Stomach (tissue), 4 donors: ENCODE measurements at regions not wholly inside any gene's neighbourhood (a gene's known extent, or its start where the extent isn't known, plus 50 kb on each side); places are given as distances from the start of the nearest gene placed in this dataset.

Source experiments
- CTCF ChIP-seq, 7 experiments: fragments of 450-650 bp in 4 of 7; fragments of 200-600 bp in 3 of 7; sonication (generic) in 3 of 7; IDR thresholded peaks; one replicate each; pipeline ENCODE4 v1.5.1; 2016 to 2019; ENCODE audit warnings: antibody characterized with exemption in 7 of 7, control low read depth in 2 of 7, mild to moderate bottlenecking in 1 of 7
- POLR2A ChIP-seq, 4 donors: fragments of 450-650 bp; IDR thresholded peaks; one replicate each; pipeline ENCODE4 v1.6.1; 2016; ENCODE audit warnings: antibody characterized with exemption in 4 of 4, control low read depth in 2 of 4, mild to moderate bottlenecking in 1 of 4, moderate library complexity in 1 of 4
- POLR2AphosphoS5 ChIP-seq, 3 donors: sonication (generic); formaldehyde crosslinking; IDR thresholded peaks; one replicate each; pipeline ENCODE4 v1.6.1; 2016; ENCODE audit warnings: antibody characterized with exemption in 3 of 3

- no peak for TF ChIP-seq POLR2A (IDR thresholded peaks at IDR 0.05)
- no peak for TF ChIP-seq CTCF (IDR thresholded peaks at IDR 0.05)
- TF ChIP-seq POLR2AphosphoS5 (IDR thresholded peaks at IDR 0.05), result no peak
Observed at GRCh38 chr16:51012396-51012795, 138.7 kb downstream of the SALL1 start.
